Hypothalamus (tissue), 51 donors: ENCODE measurements at regions not wholly inside any gene's neighbourhood (a gene's known extent, or its start where the extent isn't known, plus 50 kb on each side); places are given as distances from the start of the nearest gene placed in this dataset.
"Not testable (repeated sequence)": the region's sequence is repeated elsewhere in the genome, so short reads cannot be mapped to it uniquely, and the experiment has no call there.

Experiments
- DNase-seq, 51 donors: peaks; one replicate each; lab custom pipeline; 2025; lab: John Stamatoyannopoulos, UW

DNA sequence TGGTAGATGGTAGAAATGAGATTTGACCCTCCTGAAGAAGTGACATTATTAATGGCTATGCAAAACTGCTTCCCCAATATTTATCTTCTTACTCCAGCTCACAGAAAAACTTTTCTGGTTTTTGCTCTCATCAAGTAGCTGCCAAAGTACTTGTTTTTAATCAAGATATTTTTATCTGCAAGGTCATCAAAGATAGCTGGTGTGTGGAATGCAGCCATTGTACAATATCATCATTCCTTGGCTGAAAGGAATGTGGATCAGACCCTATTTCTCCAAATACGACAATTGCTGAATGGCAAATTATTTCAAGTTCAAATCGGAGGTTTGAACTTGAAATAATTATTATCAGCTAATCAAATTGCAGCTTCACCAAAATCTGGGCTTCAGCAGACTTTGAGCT lies 126.9 kb upstream of the SLC7A14 start:
- DNase-seq, result no peak

DNA sequence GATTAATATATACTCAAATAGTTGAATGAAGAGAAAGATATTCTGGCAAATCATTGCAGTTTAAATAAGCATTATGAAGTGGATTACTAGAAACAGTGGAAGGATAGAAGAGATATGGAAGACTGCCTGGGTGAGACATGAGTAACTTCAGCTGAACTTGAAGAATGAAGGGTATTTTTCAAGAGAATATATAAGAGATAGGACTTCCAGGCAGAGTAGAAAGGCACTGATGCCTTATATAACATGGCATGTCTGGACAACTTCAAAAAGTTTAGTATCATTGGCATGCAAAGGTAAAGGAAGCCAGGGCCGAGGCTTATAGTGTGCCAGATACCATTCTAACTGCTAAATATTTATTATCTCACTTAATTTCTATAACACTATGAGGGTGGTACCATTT lies 126.5 kb upstream of the SLC7A14 start:
- no peak for DNase-seq

DNA sequence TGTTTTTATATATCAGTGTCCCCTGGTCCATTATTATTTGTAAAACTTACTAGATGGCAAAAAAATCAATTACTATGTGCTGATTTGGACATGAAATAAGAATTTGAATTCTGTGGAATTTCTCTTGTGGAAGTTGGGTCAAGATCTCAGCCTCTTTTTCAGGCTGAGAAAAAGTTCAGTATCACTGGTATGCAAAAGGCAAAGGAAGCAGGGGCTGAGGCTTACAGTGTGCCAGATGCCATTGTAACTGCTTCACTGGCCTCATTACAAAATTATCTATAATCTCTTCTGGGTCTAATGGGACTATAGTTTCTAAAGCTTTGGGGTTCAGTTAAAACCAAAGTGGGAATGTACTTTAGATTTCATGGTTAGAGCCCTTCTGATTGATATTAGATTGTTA lies 125.9 kb upstream of the SLC7A14 start:
- no peak for DNase-seq

- no peak for DNase-seq
These were observed 123.2 kb upstream of the SLC7A14 start for GRCh38 chr3:170709046-170709445.

- no peak for DNase-seq
These were observed 122.0 kb upstream of the SLC7A14 start for GRCh38 chr3:170707899-170708298.

- no peak for DNase-seq
These were observed 119.3 kb upstream of the SLC7A14 start for GRCh38 chr3:170705131-170705530.

- no peak for DNase-seq
These were observed 117.3 kb upstream of the SLC7A14 start for GRCh38 chr3:170703121-170703588.

- DNase-seq, result no peak
These were observed 116.1 kb upstream of the SLC7A14 start for GRCh38 chr3:170701696-170702678.

DNA sequence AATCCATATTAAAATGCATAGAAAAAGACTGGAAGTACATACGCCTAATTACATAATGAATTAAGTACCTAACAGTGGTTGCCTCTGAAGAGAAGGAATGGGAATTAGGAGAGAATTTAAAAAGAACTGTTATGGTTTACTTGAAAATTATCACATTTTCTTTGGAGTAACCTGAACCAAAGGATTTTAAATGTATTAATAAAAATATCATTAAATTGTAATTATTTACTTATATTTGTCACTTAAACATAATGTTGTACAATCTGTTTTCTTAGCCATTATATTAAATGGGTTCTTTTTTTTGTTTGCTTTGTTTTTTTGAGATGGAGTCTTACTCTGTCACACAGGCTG lies 114.2 kb upstream of the SLC7A14 start:
- no peak for DNase-seq

GRCh38 chr3:170699158-170700053 lies 113.5 kb upstream of the SLC7A14 start:
- no peak for DNase-seq

- no peak for DNase-seq
These were observed 112.0 kb upstream of the SLC7A14 start for GRCh38 chr3:170697908-170698307.

GRCh38 chr3:170697131-170697530 lies 111.3 kb upstream of the SLC7A14 start:
- DNase-seq, result no peak

- DNase-seq, result no peak
These were observed 109.7 kb upstream of the SLC7A14 start for GRCh38 chr3:170695486-170696064.

GRCh38 chr3:170692720-170693119 lies 106.8 kb upstream of the SLC7A14 start:
- no peak for DNase-seq

DNA sequence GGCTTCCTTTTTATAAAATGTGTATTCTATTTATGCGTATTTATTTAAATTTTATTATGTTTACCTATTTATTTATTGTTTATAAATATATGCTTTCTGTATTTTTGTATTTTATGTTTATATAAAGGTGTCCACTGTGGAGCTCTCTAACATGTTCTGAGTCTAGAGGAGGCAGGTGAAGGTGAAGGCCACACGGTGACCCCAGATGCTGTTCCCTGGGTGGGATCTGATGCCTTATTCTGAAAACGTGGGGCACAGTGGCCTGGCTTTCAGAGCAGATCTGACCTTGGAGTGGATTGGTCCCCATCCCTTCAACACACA lies 104.7 kb upstream of the SLC7A14 start:
- DNase-seq, result no peak

- DNase-seq, result peak in 48 of 51 donors; percentile 0 to 77 (median 40)
These were observed 104.2 kb upstream of the SLC7A14 start for GRCh38 chr3:170689893-170690660.

GRCh38 chr3:170689296-170689829 lies 103.5 kb upstream of the SLC7A14 start:
- no peak for DNase-seq

GRCh38 chr3:170688222-170688621 lies 102.3 kb upstream of the SLC7A14 start:
- DNase-seq, result not testable (repeated sequence)

DNA sequence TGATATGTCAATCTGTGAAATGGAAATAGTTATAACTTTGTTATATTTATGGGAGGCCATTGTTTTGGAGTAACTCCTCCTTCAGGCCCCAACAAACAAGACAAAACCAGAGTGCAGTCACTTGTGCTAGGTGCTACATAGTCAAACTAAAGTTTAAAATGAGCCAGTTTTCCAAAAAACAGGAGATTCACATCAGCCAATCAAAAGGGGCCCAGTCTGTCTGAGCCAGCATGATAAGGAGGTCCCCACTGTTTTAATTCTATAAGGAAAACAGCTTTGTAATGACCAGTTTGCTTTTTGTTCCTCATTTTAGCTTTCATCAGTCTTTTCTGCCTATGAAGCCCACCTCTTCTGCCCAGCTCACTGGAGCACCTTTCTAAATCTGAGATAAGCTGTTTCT lies 94.7 kb upstream of the SLC7A14 start:
- DNase-seq, result no peak

- DNase-seq, result no peak
These were observed 93.3 kb upstream of the SLC7A14 start for GRCh38 chr3:170679190-170679589.
